ENCODE measurements at regions not wholly inside any gene's neighbourhood (a gene's known extent, or its start where the extent isn't known, plus 50 kb on each side); places are given as distances from the start of the nearest gene placed in this dataset.

DNA sequence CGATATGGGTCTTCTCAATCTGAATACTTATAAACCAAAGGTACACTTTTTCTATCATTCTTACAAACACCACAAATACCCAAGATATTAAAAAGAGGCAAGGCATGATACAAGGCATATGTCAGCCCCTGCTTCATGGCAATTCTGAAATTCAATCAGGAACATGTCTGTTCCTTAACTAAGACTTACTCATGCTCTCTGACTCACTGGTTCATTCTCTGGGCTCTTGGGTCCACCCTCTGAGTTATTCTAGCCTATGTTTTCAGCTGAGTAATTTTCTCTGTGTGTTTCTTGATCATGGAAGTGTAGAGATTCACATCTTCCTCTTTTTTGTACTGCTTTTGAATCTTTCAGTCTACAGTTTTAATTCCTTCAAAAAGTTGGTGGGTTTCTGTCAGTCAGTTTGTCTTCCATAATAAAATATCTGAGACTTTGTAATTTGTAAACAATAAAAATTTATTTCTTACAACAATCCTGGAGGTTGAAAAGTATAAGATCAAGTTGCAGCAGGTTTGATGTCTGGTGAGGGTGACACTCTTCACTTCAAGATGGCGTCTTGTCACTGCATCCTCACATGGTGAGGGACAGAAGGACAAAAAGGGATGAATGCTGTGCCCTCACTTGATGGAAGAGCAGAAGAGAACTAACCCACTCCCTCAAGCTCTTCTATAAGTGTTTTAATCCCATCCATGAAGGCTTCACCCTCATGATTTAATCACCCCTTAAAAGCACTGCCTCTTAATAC, 211.7 kb downstream of the FAM76B start:
- Histone ChIP-seq H2AK5ac (ENCODE audit: low read length) (no peak overlapping the region), H4K5ac (ENCODE audit: low read length) (no peak overlapping the region), H3K4me2 (ENCODE audit: low read length) (no peak overlapping the region), H3K36me3 (ENCODE audit: control insufficient read depth, insufficient read depth, low read length) (no peaks in the 10 kb centered on the region), H3K4me1 (ENCODE audit: control insufficient read depth, low read depth, low read length) (no peaks in the 10 kb centered on the region), H4K8ac (ENCODE audit: low read depth, low read length) (no peak overlapping the region), H3K4ac (ENCODE audit: low read depth, low read length) (no peak overlapping the region), H3K18ac (ENCODE audit: low read length) (no peak overlapping the region), H3K79me2 (ENCODE audit: control insufficient read depth, insufficient read depth, low read length) (no peaks in the 10 kb centered on the region), H3K27me3 (ENCODE audit: insufficient read depth, low read length, poor library complexity) (no peaks in the 10 kb centered on the region), H3K4me3 (ENCODE audit: low read length) (no peak overlapping the region), H2BK120ac (ENCODE audit: low read depth, low read length) (no peak overlapping the region), H3K56ac (ENCODE audit: low read length) (no peak overlapping the region), H2BK15ac (replicated peaks; ENCODE audit: low read depth) (no peak overlapping the region), H3K79me1 (ENCODE audit: low read length) (no peaks in the 10 kb centered on the region), H3K23ac (ENCODE audit: low read length) (no peak overlapping the region), H3K27ac (ENCODE audit: low read depth, low read length) (no peak overlapping the region), H2BK5ac (ENCODE audit: low read length) (no peak overlapping the region), H3K9ac (ENCODE audit: low read length) (no peak overlapping the region)
- no CpG with 5 or more reads among the region's 2 CpGs for WGBS (ENCODE audit: extremely low coverage, insufficient coverage, low lambda C conversion rate)
- peak; percentile 43 for DNase-seq

DNA sequence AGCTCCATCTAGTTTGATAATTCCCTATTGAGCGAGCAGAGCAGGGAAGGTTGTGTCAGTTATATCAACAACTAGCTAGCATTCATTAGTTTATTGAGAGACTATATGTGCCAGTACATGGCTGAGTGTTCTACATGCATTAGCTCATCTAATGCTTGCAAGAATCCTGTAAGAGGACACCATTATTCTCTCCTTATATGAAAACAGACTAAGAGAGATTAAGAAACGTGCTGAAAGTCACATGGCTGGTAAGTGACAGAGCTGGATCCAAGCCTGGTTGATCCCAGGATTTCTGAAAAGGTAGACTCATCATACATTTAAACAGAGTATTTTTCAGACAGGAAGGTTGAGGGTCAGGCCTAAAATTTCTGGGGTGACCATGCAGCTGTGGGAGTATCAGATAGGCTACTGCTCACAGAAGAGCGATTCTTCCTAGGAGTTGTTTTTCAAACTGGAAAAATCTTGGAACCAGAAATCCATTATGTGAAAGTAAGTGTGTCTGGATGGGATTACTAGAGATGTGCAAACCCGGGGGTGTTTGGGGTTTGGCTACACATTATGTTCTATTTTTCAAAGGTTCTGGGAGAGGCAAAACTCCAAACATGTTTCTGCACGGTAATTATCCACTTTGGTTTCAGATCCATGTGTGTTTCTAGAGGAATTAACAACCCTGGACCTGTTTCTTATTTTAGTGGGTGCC, 213.3 kb downstream of the FAM76B start:
- no CpG with 5 or more reads among the region's 5 CpGs for WGBS (ENCODE audit: extremely low coverage, insufficient coverage, low lambda C conversion rate)
- no peak overlapping the region for H3K23ac ChIP-seq (ENCODE audit: low read length)
- no peaks in the 10 kb centered on the region for H3K27me3 ChIP-seq (ENCODE audit: insufficient read depth, low read length, poor library complexity)
- no peak overlapping the region for H4K5ac ChIP-seq (ENCODE audit: low read length)
- no peak overlapping the region for H3K18ac ChIP-seq (ENCODE audit: low read length)
- no peaks in the 10 kb centered on the region for H3K79me1 ChIP-seq (ENCODE audit: low read length)
- no peak overlapping the region for H3K56ac ChIP-seq (ENCODE audit: low read length)
- H3K4me1 ChIP-seq (ENCODE audit: control insufficient read depth, low read depth, low read length): no peaks in the 10 kb centered on the region
- no peaks in the 10 kb centered on the region for H3K36me3 ChIP-seq (ENCODE audit: control insufficient read depth, insufficient read depth, low read length)
- no peak overlapping the region for H3K27ac ChIP-seq (ENCODE audit: low read depth, low read length)
- H2AK5ac ChIP-seq (ENCODE audit: low read length): no peak overlapping the region
- H2BK5ac ChIP-seq (ENCODE audit: low read length): no peak overlapping the region
- DNase-seq: no peak
- H4K8ac ChIP-seq (ENCODE audit: low read depth, low read length): no peak overlapping the region
- no peaks in the 10 kb centered on the region for H3K79me2 ChIP-seq (ENCODE audit: control insufficient read depth, insufficient read depth, low read length)
- no peak overlapping the region for H3K4ac ChIP-seq (ENCODE audit: low read depth, low read length)
- H3K9ac ChIP-seq (ENCODE audit: low read length): no peak overlapping the region
- no peak overlapping the region for H3K4me2 ChIP-seq (ENCODE audit: low read length)
- no peak overlapping the region for H2BK15ac ChIP-seq (replicated peaks; ENCODE audit: low read depth)
- no peak overlapping the region for H3K4me3 ChIP-seq (ENCODE audit: low read length)
- no peak overlapping the region for H2BK120ac ChIP-seq (ENCODE audit: low read depth, low read length)

DNA sequence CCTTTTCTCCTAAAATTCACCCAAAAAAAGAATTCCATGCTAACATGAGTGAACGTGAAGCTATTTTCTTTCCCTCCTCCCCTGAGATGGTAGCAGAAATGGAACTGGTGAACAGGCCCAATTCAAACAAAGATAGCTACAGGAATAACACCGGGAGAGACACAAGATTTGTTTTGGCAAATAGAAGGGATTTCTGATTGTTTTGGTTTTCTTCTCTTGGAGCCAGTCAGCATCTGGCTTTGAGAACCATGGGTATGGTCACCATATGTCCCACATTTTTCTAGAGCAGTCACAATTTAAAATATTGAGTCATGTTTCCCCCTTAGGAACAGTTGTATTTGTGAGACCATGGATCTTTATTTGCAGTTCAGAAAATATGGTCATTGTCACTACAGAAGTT, 214.1 kb downstream of the FAM76B start:
- Histone ChIP-seq H3K23ac (ENCODE audit: low read length) (no peak overlapping the region), H3K9ac (ENCODE audit: low read length) (no peak overlapping the region), H3K27me3 (ENCODE audit: insufficient read depth, low read length, poor library complexity) (no peaks in the 10 kb centered on the region), H3K79me2 (ENCODE audit: control insufficient read depth, insufficient read depth, low read length) (no peaks in the 10 kb centered on the region), H2AK5ac (ENCODE audit: low read length) (no peak overlapping the region), H4K8ac (ENCODE audit: low read depth, low read length) (no peak overlapping the region), H3K27ac (ENCODE audit: low read depth, low read length) (no peak overlapping the region), H3K79me1 (ENCODE audit: low read length) (no peaks in the 10 kb centered on the region), H3K56ac (ENCODE audit: low read length) (no peak overlapping the region), H3K36me3 (ENCODE audit: control insufficient read depth, insufficient read depth, low read length) (no peaks in the 10 kb centered on the region), H4K5ac (ENCODE audit: low read length) (no peak overlapping the region), H3K4me2 (ENCODE audit: low read length) (no peak overlapping the region), H2BK15ac (replicated peaks; ENCODE audit: low read depth) (no peak overlapping the region), H3K4me3 (ENCODE audit: low read length) (no peak overlapping the region), H2BK120ac (ENCODE audit: low read depth, low read length) (no peak overlapping the region), H3K4me1 (ENCODE audit: control insufficient read depth, low read depth, low read length) (no peaks in the 10 kb centered on the region), H3K18ac (ENCODE audit: low read length) (no peak overlapping the region), H2BK5ac (ENCODE audit: low read length) (no peak overlapping the region), H3K4ac (ENCODE audit: low read depth, low read length) (no peak overlapping the region)
- no peak for DNase-seq
- no CpG with 5 or more reads among the region's 2 CpGs for WGBS (ENCODE audit: extremely low coverage, insufficient coverage, low lambda C conversion rate)

DNA sequence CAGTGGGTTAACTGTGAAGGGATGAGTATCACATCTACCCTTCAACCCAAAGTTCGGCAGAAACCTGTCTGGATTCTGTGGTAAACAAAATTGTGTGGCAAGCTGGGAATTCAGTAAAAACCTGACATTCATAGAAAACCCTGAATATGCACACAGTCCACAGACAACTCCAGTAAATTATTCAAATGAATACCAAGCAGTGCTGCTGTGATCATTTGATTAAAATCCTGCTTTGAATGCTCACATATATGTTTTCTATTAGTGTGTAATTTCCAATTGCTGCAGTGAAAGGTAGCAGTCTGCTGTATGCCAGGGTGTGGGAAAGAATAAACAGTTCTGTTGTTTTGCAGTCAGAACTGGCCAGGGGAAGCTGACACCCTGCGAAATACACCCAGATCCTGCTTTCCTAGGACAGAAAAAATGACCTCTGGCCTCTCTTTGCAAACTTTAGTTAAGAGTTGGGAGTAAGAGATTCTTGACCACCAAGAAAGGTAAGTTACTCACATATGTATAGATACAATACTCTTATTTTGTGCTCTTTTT, 217.8 kb downstream of the FAM76B start:
- Histone ChIP-seq H2BK15ac (replicated peaks; ENCODE audit: low read depth) (no peak overlapping the region), H3K27ac (ENCODE audit: low read depth, low read length) (no peak overlapping the region), H3K4me1 (ENCODE audit: control insufficient read depth, low read depth, low read length) (no peaks in the 10 kb centered on the region), H3K79me1 (ENCODE audit: low read length) (no peaks in the 10 kb centered on the region), H2BK5ac (ENCODE audit: low read length) (no peak overlapping the region), H2AK5ac (ENCODE audit: low read length) (no peak overlapping the region), H3K18ac (ENCODE audit: low read length) (no peak overlapping the region), H4K8ac (ENCODE audit: low read depth, low read length) (no peak overlapping the region), H4K5ac (ENCODE audit: low read length) (no peak overlapping the region), H3K27me3 (ENCODE audit: insufficient read depth, low read length, poor library complexity) (no peaks in the 10 kb centered on the region), H3K23ac (ENCODE audit: low read length) (no peak overlapping the region), H2BK120ac (ENCODE audit: low read depth, low read length) (no peak overlapping the region), H3K4me2 (ENCODE audit: low read length) (no peak overlapping the region), H3K36me3 (ENCODE audit: control insufficient read depth, insufficient read depth, low read length) (no peaks in the 10 kb centered on the region), H3K56ac (ENCODE audit: low read length) (no peak overlapping the region), H3K79me2 (ENCODE audit: control insufficient read depth, insufficient read depth, low read length) (no peaks in the 10 kb centered on the region), H3K4ac (ENCODE audit: low read depth, low read length) (no peak overlapping the region), H3K9ac (ENCODE audit: low read length) (no peak overlapping the region), H3K4me3 (ENCODE audit: low read length) (no peak overlapping the region)
- WGBS (ENCODE audit: extremely low coverage, insufficient coverage, low lambda C conversion rate): no CpG with 5 or more reads among the region's 2 CpGs
- no peak for DNase-seq

GRCh38 chr11:95570845-95571244, 218.7 kb downstream of the FAM76B start:
- H3K18ac ChIP-seq (ENCODE audit: low read length): no peak overlapping the region
- H2BK120ac ChIP-seq (ENCODE audit: low read depth, low read length): no peak overlapping the region
- H3K27me3 ChIP-seq (ENCODE audit: insufficient read depth, low read length, poor library complexity): no peaks in the 10 kb centered on the region
- no peak overlapping the region for H3K9ac ChIP-seq (ENCODE audit: low read length)
- H3K23ac ChIP-seq (ENCODE audit: low read length): no peak overlapping the region
- H3K4me3 ChIP-seq (ENCODE audit: low read length): no peak overlapping the region
- no peak overlapping the region for H3K56ac ChIP-seq (ENCODE audit: low read length)
- H3K79me1 ChIP-seq (ENCODE audit: low read length): no peaks in the 10 kb centered on the region
- no peaks in the 10 kb centered on the region for H3K36me3 ChIP-seq (ENCODE audit: control insufficient read depth, insufficient read depth, low read length)
- no peak for DNase-seq
- H4K5ac ChIP-seq (ENCODE audit: low read length): no peak overlapping the region
- no peak overlapping the region for H3K27ac ChIP-seq (ENCODE audit: low read depth, low read length)
- no peaks in the 10 kb centered on the region for H3K4me1 ChIP-seq (ENCODE audit: control insufficient read depth, low read depth, low read length)
- WGBS (ENCODE audit: extremely low coverage, insufficient coverage, low lambda C conversion rate): no CpG with 5 or more reads among the region's 2 CpGs
- H3K79me2 ChIP-seq (ENCODE audit: control insufficient read depth, insufficient read depth, low read length): no peaks in the 10 kb centered on the region
- H2BK15ac ChIP-seq (replicated peaks; ENCODE audit: low read depth): no peak overlapping the region
- no peak overlapping the region for H2AK5ac ChIP-seq (ENCODE audit: low read length)
- no peak overlapping the region for H4K8ac ChIP-seq (ENCODE audit: low read depth, low read length)
- no peak overlapping the region for H3K4ac ChIP-seq (ENCODE audit: low read depth, low read length)
- H2BK5ac ChIP-seq (ENCODE audit: low read length): no peak overlapping the region
- H3K4me2 ChIP-seq (ENCODE audit: low read length): no peak overlapping the region

Data from mesendoderm (in vitro differentiated cells).